Thyroid gland (tissue), 4 donors: ENCODE measurements at regions not wholly inside any gene's neighbourhood (a gene's known extent, or its start where the extent isn't known, plus 50 kb on each side); places are given as distances from the start of the nearest gene placed in this dataset.

ENCODE experiments used
- DNase-seq, 2 donors: peaks; one replicate each; pipeline ENCODE4 v3.0.0-alpha.2; 2019
- H3K27ac ChIP-seq, 3 donors: fragments of 200-600 bp; sonication (generic); 1 replicate in 2 of 3; 2 replicates in 1 of 3; pipeline ENCODE4 v1.5.1; 2016 to 2019; ENCODE audit warnings: mild to moderate bottlenecking in 1 of 3, moderate library complexity in 1 of 3
- H3K27me3 ChIP-seq: fragments of 200-600 bp; sonication (generic); one replicate; pipeline ENCODE4 v1.5.1; 2019
- H3K36me3 ChIP-seq, 2 donors: fragments of 200-600 bp; sonication (generic); one replicate each; pipeline ENCODE4 v1.5.1; 2016 to 2019
- H3K4me1 ChIP-seq, 2 donors: fragments of 200-600 bp; sonication (generic); one replicate each; pipeline ENCODE4 v1.5.1; 2017 to 2019
- H3K4me3 ChIP-seq, 3 donors: fragments of 200-600 bp; sonication (generic); replicated peaks in 1 of 3; 1 replicate in 2 of 3; 2 replicates in 1 of 3; pipeline ENCODE4 v1.5.1; 2016; ENCODE audit warnings: mild to moderate bottlenecking in 1 of 3
- H3K9me3 ChIP-seq: fragments of 200-600 bp; sonication (generic); one replicate; pipeline ENCODE4 v1.5.1; 2017
- CTCF ChIP-seq, 6 experiments: fragments of 200-600 bp in 3 of 6; fragments of 450-650 bp in 3 of 6; sonication (generic) in 3 of 6; IDR thresholded peaks; one replicate each; pipeline ENCODE4 v1.5.1; 2016 to 2019; ENCODE audit warnings: antibody characterized with exemption in 6 of 6, mild to moderate bottlenecking in 2 of 6, inconsistent platforms in 1 of 6, moderate library complexity in 1 of 6
- POLR2A ChIP-seq, 2 donors: fragments of 450-650 bp; IDR thresholded peaks; one replicate each; pipeline ENCODE4 v1.6.1; 2017; ENCODE audit warnings: antibody characterized with exemption in 2 of 2, mild to moderate bottlenecking in 2 of 2, moderate library complexity in 1 of 2
- WGBS, 2 donors: methylation state at CpG; one replicate each; pipeline ENCODE4 v1.1.5; 2017; 5-methylcytosine and 5-hydroxymethylcytosine counted together
- intact Hi-C: fragments of 100-400 bp; cut with DNase I; formaldehyde crosslinking; loops from one replicate; pipeline ENCODE4 v1.15.1; 2023

DNA sequence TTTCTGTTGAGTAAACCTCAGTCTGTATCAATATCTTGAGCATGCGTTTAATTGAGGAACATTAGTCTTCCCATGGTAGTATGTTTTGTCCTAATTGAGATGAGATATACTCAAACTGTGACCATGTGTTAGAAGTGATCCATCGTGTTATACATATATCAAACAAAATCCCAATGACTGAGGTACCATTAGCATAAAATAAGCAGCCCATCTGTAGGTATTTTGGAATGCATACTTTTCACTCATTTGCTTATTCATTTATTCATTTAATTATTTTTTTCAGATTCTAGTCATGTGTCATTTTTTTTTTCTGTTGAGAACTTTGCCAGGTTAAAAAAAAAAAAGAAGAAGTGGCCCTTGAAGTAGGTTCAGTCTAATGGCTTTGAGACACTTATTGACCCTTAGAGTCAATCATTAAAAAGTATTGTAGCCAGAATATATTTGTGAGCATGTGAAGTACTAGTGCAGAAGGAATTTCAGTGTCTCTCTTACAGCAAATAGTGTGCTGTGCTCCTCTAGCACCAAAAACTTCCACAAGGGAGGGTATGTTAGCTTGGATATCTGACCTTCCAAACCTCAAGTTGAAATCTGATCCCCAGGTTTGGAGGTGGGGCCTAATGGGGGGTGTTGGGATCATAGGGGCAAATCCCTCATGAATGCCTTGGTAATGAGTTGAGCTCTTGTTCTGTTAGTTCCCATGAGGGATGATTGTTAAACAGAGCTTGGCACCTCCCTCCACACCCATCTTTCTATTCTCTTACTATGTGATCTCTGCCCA lies 130.8 kb upstream of the NPY2R start:
- no peak overlapping the region for H3K27ac ChIP-seq
- intact Hi-C loops: no loop called here
- WGBS, 2 donors: 89 to 90% methylated on average over 2 of the region's 2 CpGs
- peaks cover 0 to 5% of the 10 kb centered on the region in 2 donors for H3K4me1 ChIP-seq
- no peaks in the 10 kb centered on the region for H3K9me3 ChIP-seq
- H3K27me3 ChIP-seq: no peaks in the 10 kb centered on the region
- TF ChIP-seq POLR2A (IDR thresholded peaks at IDR 0.05) (no peak), CTCF (IDR thresholded peaks at IDR 0.05) (no peak)
- no peak for DNase-seq
- H3K4me3 ChIP-seq: no peak overlapping the region
- H3K36me3 ChIP-seq: no peaks in the 10 kb centered on the region

DNA sequence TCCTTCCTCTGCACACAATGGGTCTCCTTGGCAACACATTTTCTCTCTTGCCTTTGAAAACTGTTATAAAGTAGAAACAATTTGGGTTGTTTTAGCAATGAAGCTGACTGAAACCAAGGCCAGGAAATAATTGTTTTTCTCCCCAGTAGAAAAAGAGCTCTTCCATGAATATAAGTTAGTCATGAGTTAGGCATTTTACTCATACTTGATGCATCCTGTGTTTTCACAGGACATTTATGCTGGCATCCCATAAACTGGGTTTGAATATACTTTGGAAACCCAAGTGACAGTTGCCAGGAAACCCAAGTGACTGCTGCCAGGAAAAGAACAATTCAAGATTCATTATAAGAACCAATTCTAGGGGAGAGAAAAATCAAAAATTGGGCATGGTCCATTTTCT lies 128.6 kb upstream of the NPY2R start:
- Histone ChIP-seq H3K27me3 (no peaks in the 10 kb centered on the region), H3K36me3 (no peaks in the 10 kb centered on the region), H3K27ac (no peak overlapping the region), H3K4me1 (no peaks in the 10 kb centered on the region), H3K9me3 (no peaks in the 10 kb centered on the region), H3K4me3 (no peak overlapping the region)
- no peak for TF ChIP-seq POLR2A (IDR thresholded peaks at IDR 0.05)
- TF ChIP-seq CTCF (IDR thresholded peaks at IDR 0.05): no peak
- DNase-seq: no peak
- intact Hi-C loops: no loop called here

DNA sequence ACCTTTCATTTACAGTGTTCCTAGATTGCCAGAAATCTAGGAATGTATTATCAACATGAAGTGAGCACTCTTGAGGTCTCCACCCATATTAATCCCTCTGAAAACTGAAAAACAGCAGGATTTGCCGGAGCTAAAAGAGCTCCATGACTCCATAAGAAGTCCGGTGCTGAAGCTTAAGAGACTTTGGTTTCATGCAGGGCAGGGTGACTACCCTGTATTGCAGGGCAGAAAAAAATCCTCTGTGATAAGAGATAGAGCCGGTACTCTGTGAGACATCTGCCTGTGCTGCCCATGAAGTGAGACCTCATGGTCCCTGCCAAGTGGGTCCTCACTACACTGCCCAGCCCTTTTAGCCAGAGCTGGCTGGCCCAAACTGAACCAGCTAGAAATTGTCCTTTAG lies 127.2 kb upstream of the NPY2R start:
- Histone ChIP-seq H3K4me1 (no peaks in the 10 kb centered on the region), H3K4me3 (no peak overlapping the region), H3K36me3 (no peaks in the 10 kb centered on the region), H3K27ac (no peak overlapping the region), H3K9me3 (no peaks in the 10 kb centered on the region), H3K27me3 (no peaks in the 10 kb centered on the region)
- 88 to 89% methylated on average over 3 of the region's 3 CpGs for WGBS, 2 donors
- intact Hi-C loops: no loop called here
- TF ChIP-seq CTCF (IDR thresholded peaks at IDR 0.05) (no peak), POLR2A (IDR thresholded peaks at IDR 0.05) (no peak)
- no peak for DNase-seq

DNA sequence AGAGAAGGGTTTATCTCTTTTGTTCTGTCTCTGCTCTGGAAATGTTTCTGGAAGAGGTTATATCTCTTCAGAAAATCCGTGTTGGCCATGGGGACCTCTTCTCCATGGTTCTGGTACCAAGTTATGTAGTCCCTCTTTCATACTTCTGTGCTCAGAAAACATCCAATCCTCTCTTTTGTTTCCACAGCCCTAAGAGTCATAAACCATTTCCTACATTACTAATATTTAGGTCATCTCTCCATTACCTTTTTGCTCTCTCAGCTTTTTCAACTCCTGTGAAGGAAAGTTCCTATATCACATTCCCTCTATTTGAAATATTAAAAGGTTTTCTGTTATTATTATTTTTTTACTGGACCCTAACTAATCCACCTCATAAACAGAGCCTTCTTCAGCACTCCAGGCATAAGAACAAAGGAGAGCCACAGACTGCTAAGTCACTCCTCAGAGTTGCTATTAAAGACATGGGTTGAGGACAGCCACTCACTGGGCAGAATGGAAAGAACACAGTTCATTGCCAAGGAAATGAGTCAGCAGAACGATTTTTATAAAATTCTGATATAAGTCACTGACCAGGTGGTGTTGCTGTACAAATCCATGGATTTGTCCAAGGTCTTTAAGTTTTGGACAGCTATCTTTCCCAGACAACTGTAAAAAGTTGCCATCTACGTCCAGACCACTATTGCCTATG lies 122.4 kb upstream of the NPY2R start:
- Histone ChIP-seq H3K4me3 (no peak overlapping the region), H3K9me3 (no peaks in the 10 kb centered on the region), H3K36me3 (no peaks in the 10 kb centered on the region), H3K27ac (no peak overlapping the region), H3K4me1 (no peaks in the 10 kb centered on the region), H3K27me3 (no peaks in the 10 kb centered on the region)
- TF ChIP-seq CTCF (IDR thresholded peaks at IDR 0.05) (no peak), POLR2A (IDR thresholded peaks at IDR 0.05) (no peak)
- WGBS, 2 donors: 60 to 73% methylated on average over 3 of the region's 3 CpGs
- DNase-seq: no peak
- intact Hi-C loops: no loop called here

DNA sequence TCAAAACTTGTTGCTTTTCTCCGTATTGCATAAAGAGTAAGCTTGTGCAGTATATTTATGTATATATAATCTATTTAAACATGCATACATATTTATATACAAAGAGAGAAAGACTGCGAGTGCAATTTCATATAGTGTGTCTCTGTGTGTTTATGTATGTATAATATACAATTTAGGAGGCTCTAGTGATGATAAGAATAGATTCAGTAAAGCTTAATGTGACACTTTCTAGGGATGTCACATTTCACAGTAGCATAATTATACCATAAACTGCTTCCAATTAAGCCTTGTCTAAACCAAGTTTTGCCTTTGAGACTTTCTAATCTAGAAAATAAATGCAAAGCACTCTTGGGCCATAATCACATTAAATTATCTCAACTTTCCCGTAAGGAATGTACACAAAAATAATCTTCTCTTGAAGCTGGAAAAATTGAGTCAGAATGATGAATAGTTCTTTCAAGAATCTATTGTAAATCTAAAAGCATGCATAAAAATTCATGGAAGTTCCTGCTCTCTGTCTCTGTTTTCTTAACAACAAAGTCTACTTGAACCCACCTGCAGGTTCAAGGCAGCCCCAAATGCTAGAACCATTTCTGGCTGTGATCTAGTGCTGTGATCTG lies 114.1 kb upstream of the NPY2R start:
- WGBS, 2 donors: 81 to 82% methylated on average over 3 of the region's 3 CpGs

More for the DNA sequence above, 114.1 kb upstream of the NPY2R start:
- TF ChIP-seq POLR2A (IDR thresholded peaks at IDR 0.05) (no peak), CTCF (IDR thresholded peaks at IDR 0.05) (no peak)
- Histone ChIP-seq H3K9me3 (no peaks in the 10 kb centered on the region), H3K27ac (no peak overlapping the region), H3K27me3 (no peaks in the 10 kb centered on the region), H3K4me3 (no peak overlapping the region), H3K4me1 (no peaks in the 10 kb centered on the region), H3K36me3 (no peaks in the 10 kb centered on the region)
- intact Hi-C loops: no loop called here
- no peak for DNase-seq
